MCF 10A (cell line): ENCODE measurements at regions not wholly inside any gene's neighbourhood (a gene's known extent, or its start where the extent isn't known, plus 50 kb on each side); places are given as distances from the start of the nearest gene placed in this dataset.

ENCODE experiments used
- BruUV-seq: library from RNA; stranded (reverse); fragments of 400-500 nt; replicated peaks from 2 replicates; lab custom pipeline; 2021; lab: Mats Ljungman, UMichigan
- CTCF ChIA-PET: fragments of 300-600 bp; sonication (Branson Sonifier 250); formaldehyde crosslinking; extraction: SDS; loops from one replicate; lab custom pipeline; 2021; ENCODE audit warnings: antibody characterized with exemption, inconsistent platforms; lab: Yijun Ruan, JAX
- POLR2A ChIA-PET: fragments of 300-600, 350-650 bp; sonication (Branson Sonifier 250); formaldehyde crosslinking; extraction: SDS; loops from one replicate; lab custom pipeline; 2020; ENCODE audit warnings: antibody characterized with exemption, inconsistent platforms; lab: Yijun Ruan, JAX
- DNase-seq: peaks from one replicate; pipeline ENCODE4 v3.0.0-alpha.2; 2018; ENCODE audit not compliant: unreplicated experiment
- H3K27ac Mint-ChIP-seq: one replicate; pipeline ENCODE4 v1.8.0; 2022; ENCODE audit warnings: mild to moderate bottlenecking, low read depth, mixed read lengths; ENCODE audit not compliant: unreplicated experiment
- H3K27me3 Mint-ChIP-seq: one replicate; pipeline ENCODE4 v1.8.0; 2022; ENCODE audit warnings: mixed read lengths; ENCODE audit not compliant: insufficient read depth, unreplicated experiment
- H3K36me3 Mint-ChIP-seq: one replicate; pipeline ENCODE4 v1.8.0; 2022; ENCODE audit warnings: mild to moderate bottlenecking, moderate library complexity, mixed read lengths; ENCODE audit not compliant: insufficient read depth, unreplicated experiment
- H3K4me1 Mint-ChIP-seq: one replicate; pipeline ENCODE4 v1.8.0; 2022; ENCODE audit warnings: mixed read lengths; ENCODE audit not compliant: insufficient read depth, unreplicated experiment
- H3K4me3 Mint-ChIP-seq: one replicate; pipeline ENCODE4 v1.8.0; 2022; ENCODE audit warnings: mild to moderate bottlenecking, moderate library complexity, mixed read lengths; ENCODE audit not compliant: unreplicated experiment
- H3K9me3 Mint-ChIP-seq: one replicate; pipeline ENCODE4 v1.8.0; 2022; ENCODE audit warnings: mixed read lengths; ENCODE audit not compliant: unreplicated experiment
- intact Hi-C: fragments of 100-400 bp; cut with micrococcal nuclease; formaldehyde crosslinking; loops from 2 replicates; pipeline ENCODE4 v1.14.1; 2022
- TF ChIP-seq, protein P1 (sequence below): fragments of 200-600 bp; IDR thresholded peaks from one replicate; pipeline ENCODE4 v1.8.0; 2022; ENCODE audit warnings: antibody characterized with exemption, mild to moderate bottlenecking; ENCODE audit not compliant: unreplicated experiment

DNA sequence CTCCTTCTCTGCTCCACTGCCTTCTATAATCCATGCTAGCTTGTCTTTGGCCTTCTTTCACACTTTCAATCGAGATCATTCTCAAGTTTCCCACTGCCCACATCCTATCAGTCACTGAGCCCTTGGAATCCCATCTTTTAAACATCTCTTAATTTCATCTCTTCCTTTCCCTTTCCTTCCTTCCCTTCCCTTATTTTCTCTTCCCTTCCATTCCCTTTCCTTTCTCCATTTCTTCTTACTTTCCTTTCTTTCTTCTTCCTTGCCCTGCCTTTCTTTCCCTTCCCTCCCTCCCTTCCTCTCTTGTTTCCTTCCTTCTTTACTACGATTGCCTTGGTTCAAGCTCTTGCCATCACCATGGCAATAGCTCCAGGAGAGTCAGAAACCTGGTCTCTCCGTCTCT is 183.8 kb downstream of the EMP1 start:
- H3K27me3 Mint-ChIP-seq: no peaks in the 10 kb centered on the region
- CTCF ChIA-PET: no interaction called here
- BruUV-seq: no TSS peak

DNA sequence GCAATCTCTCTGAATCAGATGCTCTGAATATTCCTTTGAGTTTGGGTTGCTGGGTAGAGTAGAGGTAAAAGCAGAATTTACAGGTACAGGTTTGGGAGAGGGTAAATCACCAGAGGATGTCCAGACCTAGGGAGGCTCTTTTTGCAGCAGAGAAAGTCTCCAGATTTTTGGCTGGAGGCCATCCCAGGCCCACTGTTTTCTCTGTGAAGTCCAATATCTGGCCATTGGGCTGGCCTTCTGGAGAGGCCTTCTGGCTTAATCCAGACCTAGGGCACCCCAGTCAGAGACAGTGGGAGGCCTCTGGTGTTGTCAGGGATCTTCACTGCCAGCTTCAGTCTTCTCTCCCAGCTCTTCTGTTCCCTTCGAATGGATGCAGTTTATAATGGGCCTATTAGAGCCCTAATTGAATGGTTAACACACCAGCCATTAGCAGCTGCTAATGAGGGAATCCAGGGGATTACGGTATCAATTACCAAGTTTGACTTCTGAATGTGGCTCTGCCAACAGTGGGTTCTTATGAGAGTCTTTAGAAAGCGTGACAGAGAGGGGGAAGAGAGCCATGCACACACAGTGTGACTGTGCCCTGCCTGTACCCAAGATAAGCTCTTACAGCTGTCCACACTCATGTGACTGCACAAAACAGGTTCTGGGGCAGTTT is 183.1 kb downstream of the EMP1 start:
- BruUV-seq: no TSS peak
- Mint-ChIP-seq H3K36me3 (no peaks in the 10 kb centered on the region), H3K4me1 (peaks cover 11% of the 10 kb centered on the region), H3K27me3 (no peaks in the 10 kb centered on the region), H3K4me3 (no peak overlapping the region), H3K9me3 (peaks cover 7% of the 10 kb centered on the region), H3K27ac (no peak overlapping the region)
- DNase-seq: no peak
- ChIA-PET POLR2A (interaction anchor here (0.6 to 0.7 kb wide), 2 partner anchors 27 to 894 kb away, joined by 3 read pairs; no protein-coding TSS in a partner anchor), CTCF (interaction anchor here (0.6 kb wide), 1 partner anchor 155 kb away, joined by 3 read pairs; no protein-coding TSS in a partner anchor)
- TF ChIP-seq, protein P1, sequence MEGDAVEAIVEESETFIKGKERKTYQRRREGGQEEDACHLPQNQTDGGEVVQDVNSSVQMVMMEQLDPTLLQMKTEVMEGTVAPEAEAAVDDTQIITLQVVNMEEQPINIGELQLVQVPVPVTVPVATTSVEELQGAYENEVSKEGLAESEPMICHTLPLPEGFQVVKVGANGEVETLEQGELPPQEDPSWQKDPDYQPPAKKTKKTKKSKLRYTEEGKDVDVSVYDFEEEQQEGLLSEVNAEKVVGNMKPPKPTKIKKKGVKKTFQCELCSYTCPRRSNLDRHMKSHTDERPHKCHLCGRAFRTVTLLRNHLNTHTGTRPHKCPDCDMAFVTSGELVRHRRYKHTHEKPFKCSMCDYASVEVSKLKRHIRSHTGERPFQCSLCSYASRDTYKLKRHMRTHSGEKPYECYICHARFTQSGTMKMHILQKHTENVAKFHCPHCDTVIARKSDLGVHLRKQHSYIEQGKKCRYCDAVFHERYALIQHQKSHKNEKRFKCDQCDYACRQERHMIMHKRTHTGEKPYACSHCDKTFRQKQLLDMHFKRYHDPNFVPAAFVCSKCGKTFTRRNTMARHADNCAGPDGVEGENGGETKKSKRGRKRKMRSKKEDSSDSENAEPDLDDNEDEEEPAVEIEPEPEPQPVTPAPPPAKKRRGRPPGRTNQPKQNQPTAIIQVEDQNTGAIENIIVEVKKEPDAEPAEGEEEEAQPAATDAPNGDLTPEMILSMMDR: no peak
- intact Hi-C loops: no loop called here

More for the DNA sequence above, 183.8 kb downstream of the EMP1 start:
- POLR2A ChIA-PET: interaction anchor here (0.6 to 0.7 kb wide), 2 partner anchors 26 to 893 kb away, joined by 3 read pairs; no protein-coding TSS in a partner anchor
- H3K4me1 Mint-ChIP-seq: peaks cover 11% of the 10 kb centered on the region
- no peak overlapping the region for H3K4me3 Mint-ChIP-seq
- DNase-seq: no peak
- intact Hi-C loops: no loop called here
- H3K27ac Mint-ChIP-seq: no peak overlapping the region
- TF ChIP-seq, protein P1: no peak
- H3K9me3 Mint-ChIP-seq: peaks cover 7% of the 10 kb centered on the region
- no peaks in the 10 kb centered on the region for H3K36me3 Mint-ChIP-seq

GRCh38 chr12:13377698-13378097 is 181.2 kb downstream of the EMP1 start:
- Mint-ChIP-seq H3K4me1 (peaks cover 5% of the 10 kb centered on the region), H3K27me3 (no peaks in the 10 kb centered on the region), H3K9me3 (peaks cover 7% of the 10 kb centered on the region), H3K27ac (no peak overlapping the region), H3K4me3 (no peak overlapping the region), H3K36me3 (no peaks in the 10 kb centered on the region)
- CTCF ChIA-PET: interaction anchor here (1.1 to 1.7 kb wide), 2 partner anchors 15 to 808 kb away, joined by 3 to 10 read pairs; no protein-coding TSS in a partner anchor
- no TSS peak for BruUV-seq
- intact Hi-C loops: no loop called here
- TF ChIP-seq, protein P1: no peak
- POLR2A ChIA-PET: no interaction called here
- no peak for DNase-seq

DNA sequence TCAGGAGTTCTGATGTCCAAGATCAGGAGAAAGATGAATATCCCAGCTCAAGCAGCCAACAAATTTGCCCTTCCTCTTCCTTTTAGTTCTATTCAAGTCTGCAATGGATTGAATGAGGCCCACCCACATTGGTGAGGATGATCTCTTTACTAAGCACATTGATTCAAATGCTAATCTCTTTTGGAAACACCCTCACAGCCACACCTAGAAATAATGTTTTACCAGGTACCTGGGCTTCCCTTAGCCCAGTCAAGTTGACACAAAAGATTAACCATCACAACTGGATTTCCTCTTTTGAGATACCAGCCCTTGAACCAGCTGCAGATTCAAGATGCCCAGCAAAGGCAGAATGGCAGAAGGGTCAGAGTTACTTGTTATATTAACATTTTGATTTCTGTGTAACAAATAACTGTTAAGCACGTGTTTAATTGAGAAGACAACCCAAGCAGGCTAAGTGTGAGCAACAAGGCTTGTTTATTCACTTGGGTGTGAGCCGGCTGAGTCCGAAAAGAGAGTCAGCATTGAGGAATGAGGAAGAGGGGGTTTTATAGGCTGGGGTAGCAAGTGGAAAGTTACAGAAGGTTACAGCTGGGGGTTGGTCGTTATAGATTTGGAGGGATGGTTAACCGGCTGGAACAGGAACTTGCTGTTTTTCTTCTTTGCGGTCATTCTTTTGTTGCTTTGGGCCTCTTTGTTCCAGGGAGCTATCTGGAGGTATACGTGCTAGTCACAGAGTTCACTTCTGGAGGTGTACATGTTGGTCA is 180.3 kb downstream of the EMP1 start:
- TF ChIP-seq, protein P1: no peak
- H3K27me3 Mint-ChIP-seq: peaks cover 3% of the 10 kb centered on the region
- ChIA-PET CTCF (interaction anchor here (1.7 kb wide), 1 partner anchor 14 kb away, joined by 10 read pairs; no protein-coding TSS in a partner anchor), POLR2A (interaction anchor here (0.6 kb wide), 1 partner anchor 584 kb away, joined by 3 read pairs; no protein-coding TSS in a partner anchor)
- DNase-seq: no peak
- H3K9me3 Mint-ChIP-seq: peaks cover 7% of the 10 kb centered on the region
- BruUV-seq: no TSS peak
- no peak overlapping the region for H3K4me3 Mint-ChIP-seq
- intact Hi-C loops: no loop called here
- peaks cover 5% of the 10 kb centered on the region for H3K4me1 Mint-ChIP-seq
- H3K36me3 Mint-ChIP-seq: no peaks in the 10 kb centered on the region
- H3K27ac Mint-ChIP-seq: no peak overlapping the region
